Stomach (tissue), 8 donors: ENCODE measurements at regions not wholly inside any gene's neighbourhood (a gene's known extent, or its start where the extent isn't known, plus 50 kb on each side); places are given as distances from the start of the nearest gene placed in this dataset.
"Not testable (repeated sequence)": the region's sequence is repeated elsewhere in the genome, so short reads cannot be mapped to it uniquely, and the experiment has no call there.

Experiments used
- DNase-seq, 2 donors: peaks; one replicate each; pipeline versions ENCODE4 v3.0.0 to v3.0.0-alpha.2; 2013 to 2019
- H3K27ac ChIP-seq, 5 donors: fragments of 200-600 bp in 4 of 5; sonication (generic) in 4 of 5; one replicate each; pipeline ENCODE4 v1.5.1; 2013 to 2019; ENCODE audit warnings: mild to moderate bottlenecking in 1 of 5, moderate library complexity in 1 of 5
- H3K27me3 ChIP-seq, 3 donors: fragments of 200-600 bp; sonication (generic); one replicate each; pipeline ENCODE4 v1.5.1; 2017 to 2019; ENCODE audit warnings: mixed run types in 1 of 3
- H3K36me3 ChIP-seq, 4 donors: fragments of 200-600 bp; sonication (generic); 1 replicate in 3 of 4; 2 replicates in 1 of 4; pipeline ENCODE4 v1.5.1; 2016 to 2019
- H3K4me1 ChIP-seq, 4 donors: fragments of 200-600 bp; sonication (generic); one replicate each; pipeline ENCODE4 v1.5.1; 2016 to 2019
- H3K4me3 ChIP-seq, 4 donors: fragments of 200-600 bp; sonication (generic) in 3 of 4; one replicate each; pipeline ENCODE4 v1.5.1; 2016 to 2019; ENCODE audit warnings: mild to moderate bottlenecking in 1 of 4
- H3K9me3 ChIP-seq, 4 donors: fragments of 200-600 bp; sonication (generic); one replicate each; pipeline ENCODE4 v1.5.1; 2016 to 2019
- WGBS, 5 donors: extraction: QIAGEN DNeasy Blood & Tissue Kit in 3 of 5; methylation state at CpG; one replicate each; pipeline versions ENCODE4 v1.1.5 to v1.1.7; 2013 to 2018; 5-methylcytosine and 5-hydroxymethylcytosine counted together
- intact Hi-C: fragments of 100-400 bp; cut with DNase I; formaldehyde crosslinking; loops from one replicate; pipeline ENCODE4 v1.15.1; 2023; ENCODE audit warnings: low total_unique reads
- donor health status: healthy with polysubstance abuse.
- donor health status: Bipolar disorder and iron deficiency.
- donor health status: healthy.

DNA sequence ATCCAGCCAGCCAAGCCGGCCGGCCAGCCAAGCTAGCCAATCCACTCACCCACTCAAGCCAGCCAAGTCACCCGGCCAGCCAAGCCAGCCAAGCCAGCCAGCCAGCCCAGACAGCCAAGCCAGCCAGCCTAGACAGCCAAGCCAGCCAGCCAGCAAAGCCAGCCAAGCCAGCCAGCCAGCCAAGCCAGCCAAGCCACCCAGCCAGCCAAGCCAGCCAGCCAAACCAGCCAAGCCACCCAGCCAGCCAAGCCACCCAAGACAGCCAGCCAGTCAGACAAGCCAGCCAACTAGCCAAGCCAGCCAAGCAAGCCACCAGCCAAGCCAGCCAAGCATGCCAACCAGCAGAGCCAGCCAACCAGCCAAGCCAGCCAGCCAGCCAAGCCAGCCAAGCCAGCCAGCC lies 322.7 kb upstream of the PLGLB2 start:
- H3K4me3 ChIP-seq, H3K9me3 ChIP-seq, H3K27ac ChIP-seq, H3K27me3 ChIP-seq, DNase-seq, H3K36me3 ChIP-seq, H3K4me1 ChIP-seq, intact Hi-C loops: not testable (repeated sequence)
- 70 to 92% (median 82%) methylated on average over 1 to 3 of the region's 3 CpGs for WGBS, 5 donors

DNA sequence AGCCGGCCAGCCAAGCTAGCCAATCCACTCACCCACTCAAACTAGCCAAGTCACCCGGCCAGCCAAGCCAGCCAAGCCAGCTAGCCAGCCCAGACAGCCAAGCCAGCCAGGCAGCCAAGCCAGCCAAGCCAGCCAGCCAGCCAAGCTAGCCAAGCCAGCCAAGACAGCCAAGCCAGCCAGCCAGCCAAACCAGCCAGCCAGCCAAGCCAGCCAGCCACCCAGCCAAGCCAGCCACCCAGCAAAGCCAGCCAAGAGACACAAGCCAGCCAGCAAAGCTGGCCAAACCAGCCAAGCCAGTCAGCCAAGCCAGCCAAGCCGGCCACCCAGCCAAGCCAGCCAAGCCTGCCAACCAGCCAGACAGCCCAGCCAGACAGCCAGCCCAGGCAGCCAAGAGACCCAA lies 322.2 kb upstream of the PLGLB2 start:
- intact Hi-C loops, H3K27ac ChIP-seq, DNase-seq, H3K27me3 ChIP-seq, H3K4me1 ChIP-seq, H3K9me3 ChIP-seq, H3K36me3 ChIP-seq, H3K4me3 ChIP-seq: not testable (repeated sequence)
- 74 to 100% (median 87%) methylated on average over 1 to 3 of the region's 3 CpGs for WGBS, 5 donors

DNA sequence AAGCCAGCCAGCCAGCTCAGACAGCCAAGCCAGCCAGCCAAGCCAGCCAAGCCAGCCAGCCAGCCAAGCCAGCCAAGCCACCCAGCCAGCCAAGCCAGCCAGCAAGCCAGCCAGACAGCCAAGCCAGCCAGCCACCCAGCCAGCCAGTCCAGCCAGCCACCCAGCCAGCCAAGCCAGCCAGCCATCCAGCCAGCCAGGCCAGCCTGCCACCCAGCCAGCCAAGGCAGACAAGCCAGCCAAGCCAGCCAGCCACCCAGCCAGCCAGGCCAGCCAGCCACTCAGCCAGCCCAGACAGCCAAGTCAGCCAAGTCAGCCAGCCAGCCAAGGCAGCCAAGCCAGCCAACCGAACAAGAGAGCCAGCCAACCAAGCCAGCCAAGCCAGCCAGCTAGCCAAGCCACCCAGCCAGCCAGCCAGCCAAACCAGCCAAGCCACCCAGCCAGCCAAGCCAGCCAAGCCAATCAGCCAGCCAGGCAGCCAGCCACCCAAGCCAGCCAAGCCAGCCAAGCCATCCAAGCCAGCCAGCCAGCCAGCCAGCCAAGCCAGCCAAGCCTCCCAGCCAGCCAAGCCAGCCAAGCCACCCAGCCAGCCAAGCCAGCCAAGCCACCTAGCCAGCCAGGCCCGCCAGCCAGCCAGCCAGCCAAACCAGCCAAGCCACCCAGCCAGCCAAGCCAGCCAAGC lies 319.3 kb upstream of the PLGLB2 start:
- H3K27me3 ChIP-seq, H3K4me3 ChIP-seq, H3K36me3 ChIP-seq, H3K27ac ChIP-seq, H3K4me1 ChIP-seq, intact Hi-C loops, H3K9me3 ChIP-seq, DNase-seq: not testable (repeated sequence)
- 40 to 96% (median 70%) methylated on average over 1 to 2 of the region's 2 CpGs for WGBS, 5 donors

DNA sequence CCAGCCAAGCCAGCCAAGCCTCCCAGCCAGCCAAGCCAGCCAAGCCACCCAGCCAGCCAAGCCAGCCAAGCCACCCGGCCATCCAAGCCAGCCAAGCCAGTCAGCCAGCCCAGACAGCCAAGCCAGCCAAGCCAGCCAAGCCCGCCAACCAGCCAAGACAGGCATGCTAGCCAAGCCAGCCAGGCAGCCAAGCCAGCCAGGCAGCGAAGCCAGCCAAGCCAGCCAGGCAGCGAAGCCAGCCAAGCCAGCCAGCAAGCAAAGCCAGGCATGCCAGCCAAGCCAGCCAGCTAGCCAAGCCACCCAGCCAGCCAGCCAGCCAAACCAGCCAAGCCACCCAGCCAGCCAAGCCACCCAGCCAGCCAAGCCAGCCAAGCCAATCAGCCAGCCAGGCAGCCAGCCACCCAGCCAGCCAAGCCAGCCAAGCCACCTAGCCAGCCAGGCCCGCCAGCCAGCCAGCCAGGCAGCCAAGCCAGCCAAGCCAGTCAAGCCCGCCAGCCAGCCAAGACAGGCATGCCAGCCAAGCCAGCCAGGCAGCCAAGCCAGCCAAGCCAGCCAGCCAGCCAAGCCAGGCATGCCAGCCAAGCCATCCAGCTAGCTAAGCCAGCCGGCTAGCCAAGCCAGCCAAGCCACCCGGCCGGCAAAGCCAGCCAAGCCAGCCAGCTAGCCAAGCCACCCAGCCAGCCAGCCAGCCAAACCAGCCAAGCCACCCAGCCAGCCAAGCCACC lies 318.5 kb upstream of the PLGLB2 start:
- H3K36me3 ChIP-seq, H3K9me3 ChIP-seq, DNase-seq, H3K4me1 ChIP-seq, H3K27me3 ChIP-seq, H3K4me3 ChIP-seq, H3K27ac ChIP-seq, intact Hi-C loops: not testable (repeated sequence)
- 80 to 92% (median 86%) methylated on average over 1 to 8 of the region's 9 CpGs for WGBS, 5 donors

DNA sequence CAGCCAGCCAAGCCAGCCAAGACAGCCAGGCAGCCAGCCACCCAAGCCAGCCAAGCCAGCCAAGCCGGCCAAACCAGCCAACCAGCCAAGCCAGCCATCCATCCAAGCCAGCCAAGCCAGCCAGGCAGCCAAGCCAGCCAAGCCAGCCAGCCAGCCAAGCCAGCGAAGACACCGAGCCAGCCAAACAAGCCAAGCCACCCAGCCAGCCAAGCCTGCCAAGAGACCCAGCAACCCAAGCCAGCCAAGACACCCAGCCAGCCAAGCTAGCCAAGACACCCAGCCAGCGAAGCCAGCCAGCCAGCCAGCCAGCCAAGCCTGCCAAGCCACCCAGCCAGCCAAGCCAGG lies 318.0 kb upstream of the PLGLB2 start:
- H3K36me3 ChIP-seq, H3K9me3 ChIP-seq, DNase-seq, H3K27ac ChIP-seq, intact Hi-C loops, H3K27me3 ChIP-seq, H3K4me1 ChIP-seq, H3K4me3 ChIP-seq: not testable (repeated sequence)
- WGBS, 5 donors = 81 to 97% (median 95%) methylated on average over 3 of the region's 4 CpGs; no CpG with 5 or more reads in 2 of the 5 donors

DNA sequence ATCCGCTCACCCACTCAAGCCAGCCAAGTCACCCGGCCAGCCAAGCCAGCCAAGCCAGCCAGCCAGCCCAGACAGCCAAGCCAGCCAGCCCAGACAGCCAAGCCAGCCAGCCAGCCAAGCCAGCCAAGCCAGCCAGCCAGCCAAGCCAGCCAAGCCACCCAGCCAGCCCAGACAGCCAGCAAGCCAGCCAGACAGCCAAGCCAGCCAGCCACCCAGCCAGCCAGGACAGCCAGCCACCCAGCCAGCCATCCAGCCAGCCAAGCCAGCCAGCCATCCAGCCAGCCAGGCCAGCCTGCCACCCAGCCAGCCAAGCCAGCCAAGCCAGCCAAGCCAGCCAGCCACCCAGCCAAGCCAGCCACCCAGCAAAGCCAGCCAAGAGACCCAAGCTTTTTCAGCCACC lies 316.8 kb upstream of the PLGLB2 start:
- H3K4me1 ChIP-seq, H3K27ac ChIP-seq, H3K36me3 ChIP-seq, H3K4me3 ChIP-seq, intact Hi-C loops, H3K9me3 ChIP-seq, DNase-seq, H3K27me3 ChIP-seq: not testable (repeated sequence)
- 46 to 83% methylated on average over 1 to 2 of the region's 2 CpGs; no CpG with 5 or more reads in 3 of the 5 donors for WGBS, 5 donors

DNA sequence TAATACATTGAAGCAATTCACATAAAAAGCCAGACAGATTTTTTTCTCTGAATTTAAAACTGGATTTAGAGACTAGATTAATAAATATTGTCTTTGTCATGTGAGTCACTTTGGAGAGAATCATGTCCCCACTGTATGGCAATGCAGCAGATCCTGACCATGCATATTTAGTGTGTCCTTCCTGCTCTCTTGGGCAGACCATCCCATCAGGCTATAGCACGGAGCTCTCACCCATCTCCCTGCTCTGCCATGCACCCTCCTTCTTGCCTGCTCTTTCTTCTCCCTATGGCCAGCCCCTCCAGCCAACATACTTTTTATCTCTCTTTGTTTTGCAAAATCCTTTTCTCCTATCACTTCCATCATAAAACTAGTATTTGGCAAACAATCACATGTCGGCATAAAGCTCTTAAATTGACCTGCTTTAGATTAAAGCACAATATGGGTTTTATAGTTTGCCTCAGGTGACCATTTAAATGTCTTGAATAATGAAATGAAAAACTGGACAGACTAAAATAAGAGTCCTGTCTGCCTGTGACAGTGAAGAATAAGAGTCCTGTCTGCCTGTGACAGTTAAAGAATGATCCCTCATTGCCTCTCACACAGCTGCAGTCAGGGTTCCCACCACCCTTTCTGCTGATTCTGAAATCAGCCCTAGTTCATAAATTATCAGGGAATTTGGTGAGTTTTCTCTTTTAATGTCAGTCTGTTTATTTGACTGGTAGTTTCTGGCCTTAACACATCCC lies 315.0 kb upstream of the PLGLB2 start:
- H3K27me3 ChIP-seq, H3K27ac ChIP-seq, H3K4me1 ChIP-seq, DNase-seq, H3K9me3 ChIP-seq, H3K36me3 ChIP-seq, H3K4me3 ChIP-seq, intact Hi-C loops: not testable (repeated sequence)
- WGBS, 5 donors = 14 to 38% (median 30%) methylated on average over 1 of the region's 2 CpGs

DNA sequence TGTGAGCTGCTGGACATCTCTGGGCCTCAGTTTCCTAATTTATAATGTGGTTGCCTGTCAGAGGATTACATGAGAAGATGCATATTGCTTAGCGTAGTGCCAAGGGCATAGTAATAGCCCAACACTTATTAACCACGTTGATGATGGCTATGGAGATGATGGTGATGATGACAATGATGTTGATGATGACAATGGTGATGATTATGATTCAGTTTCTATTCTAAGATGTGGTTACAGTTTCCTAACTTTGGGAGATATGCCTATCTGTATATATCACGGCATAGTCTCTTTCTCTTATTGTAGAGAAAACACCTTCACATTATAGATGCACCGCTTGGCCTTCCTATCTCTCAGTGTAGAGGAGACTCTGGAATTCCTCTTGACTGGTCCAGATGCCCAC lies 311.9 kb upstream of the PLGLB2 start:
- intact Hi-C loops, H3K27me3 ChIP-seq, H3K36me3 ChIP-seq, H3K9me3 ChIP-seq, H3K4me3 ChIP-seq, DNase-seq, H3K27ac ChIP-seq, H3K4me1 ChIP-seq: not testable (repeated sequence)
- 76 to 91% (median 87%) methylated on average over 3 to 4 of the region's 4 CpGs for WGBS, 5 donors

DNA sequence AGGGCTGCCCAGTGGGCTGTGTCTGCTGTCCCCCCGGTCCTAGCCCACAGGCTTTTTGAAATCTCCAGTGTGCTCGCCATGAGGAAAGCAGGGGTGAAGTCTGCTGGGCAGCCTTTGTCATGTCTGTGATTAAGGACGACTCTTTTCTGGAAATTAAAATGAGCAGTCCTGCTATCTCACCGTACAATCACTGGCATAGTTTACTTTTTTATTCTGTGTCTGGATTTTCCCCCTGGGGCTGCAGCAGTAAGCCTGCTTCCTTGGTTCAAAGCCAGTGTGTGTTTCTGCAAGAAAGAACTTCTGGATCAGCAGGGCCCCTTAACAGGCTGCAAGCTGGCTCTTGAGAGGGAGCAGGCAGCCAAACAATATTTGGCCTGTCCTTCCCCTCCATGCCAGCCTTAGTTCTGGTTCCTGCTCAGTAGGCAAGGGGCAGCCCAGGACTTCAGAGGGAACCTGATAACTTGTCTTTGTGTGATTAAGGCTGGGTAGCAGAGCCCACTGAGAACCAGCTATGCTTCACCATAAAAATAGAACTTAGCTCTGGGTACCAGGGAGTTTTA lies 310.1 kb upstream of the PLGLB2 start:
- H3K9me3 ChIP-seq, H3K27ac ChIP-seq, H3K4me1 ChIP-seq, H3K4me3 ChIP-seq, intact Hi-C loops, H3K36me3 ChIP-seq, DNase-seq, H3K27me3 ChIP-seq: not testable (repeated sequence)
- WGBS, 5 donors = 15 to 45% (median 43%) methylated on average over 3 to 4 of the region's 4 CpGs; no CpG with 5 or more reads in 1 of the 5 donors

DNA sequence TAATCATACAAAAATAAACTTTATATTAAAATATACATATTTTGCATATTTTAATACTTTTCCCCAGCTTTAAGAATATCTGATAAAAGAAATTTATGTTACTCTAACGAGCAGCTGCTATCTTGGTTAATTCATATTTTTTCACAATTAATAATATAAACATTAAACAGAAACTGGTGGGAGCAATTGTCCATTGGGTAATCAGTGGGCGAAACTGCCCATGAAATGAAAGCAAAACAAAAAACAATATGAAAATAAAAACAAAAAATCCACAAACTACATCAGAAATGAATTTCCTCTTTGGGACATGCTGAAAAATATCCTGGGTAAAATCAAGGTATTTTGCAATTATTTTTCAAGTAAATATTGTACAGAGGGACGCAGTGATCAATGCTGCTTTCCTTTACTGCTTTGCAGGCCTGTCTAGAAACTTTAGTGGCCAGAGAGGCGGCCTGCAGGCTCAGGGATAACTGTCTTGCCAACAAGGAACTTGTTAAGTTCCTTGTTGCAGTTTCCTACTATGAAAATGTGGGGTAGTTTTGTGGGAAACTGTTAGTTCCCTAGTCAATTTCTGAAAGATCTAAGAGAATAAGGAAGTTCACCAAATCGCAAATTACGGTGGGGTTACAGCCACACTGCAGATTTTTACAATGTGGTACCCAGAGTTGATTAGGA lies 309.0 kb upstream of the PLGLB2 start:
- 74 to 94% (median 84%) methylated on average over 5 to 6 of the region's 6 CpGs for WGBS, 5 donors
- H3K4me1 ChIP-seq, H3K27ac ChIP-seq, H3K4me3 ChIP-seq, H3K27me3 ChIP-seq, intact Hi-C loops, H3K9me3 ChIP-seq, DNase-seq, H3K36me3 ChIP-seq: not testable (repeated sequence)

DNA sequence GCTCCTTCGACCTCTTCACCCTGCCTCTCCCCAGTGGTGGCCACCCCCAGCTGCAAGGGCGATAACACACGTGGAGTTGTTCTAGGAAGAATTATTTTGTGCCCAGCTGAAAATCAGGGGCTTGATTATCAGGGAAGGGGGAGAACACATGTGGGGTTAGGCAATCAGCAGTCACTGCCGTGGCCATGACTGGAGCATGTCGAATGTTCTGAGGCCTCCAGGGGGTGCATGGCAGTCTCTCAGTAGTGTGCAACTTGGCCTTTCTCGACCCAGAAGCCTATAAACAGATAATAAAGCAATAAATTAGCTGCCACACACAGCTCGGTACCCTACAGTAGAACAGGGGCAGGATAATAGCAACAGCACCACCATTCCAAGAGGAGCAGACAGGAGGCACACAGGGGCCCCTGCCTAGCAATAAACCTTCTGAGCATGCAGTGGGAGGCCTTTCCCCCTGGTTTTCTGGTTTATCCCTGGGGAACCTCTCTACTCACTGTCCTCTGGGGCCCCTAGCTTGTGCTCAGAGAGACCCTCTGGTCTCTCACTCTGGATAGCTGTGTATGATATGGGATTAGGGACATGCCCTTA lies 308.2 kb upstream of the PLGLB2 start:
- WGBS, 5 donors = 74 to 83% (median 79%) methylated on average over 6 to 7 of the region's 7 CpGs
- H3K4me3 ChIP-seq, intact Hi-C loops, H3K9me3 ChIP-seq, DNase-seq, H3K4me1 ChIP-seq, H3K27me3 ChIP-seq, H3K27ac ChIP-seq, H3K36me3 ChIP-seq: not testable (repeated sequence)
